Activated CD4-positive, alpha-beta memory T cell treated with anti-CD3 and anti-CD28 coated beads, Interleukin-2, amount 10 ng/mL, durations not matched to agents 7 days and 5 days (primary cell): ENCODE measurements at regions not wholly inside any gene's neighbourhood (a gene's known extent, or its start where the extent isn't known, plus 50 kb on each side); places are given as distances from the start of the nearest gene placed in this dataset.

Experiments
- CTCF ChIA-PET: fragments of 350-600 bp; sonication (Branson Sonifier 250); formaldehyde crosslinking; loops from one replicate; lab custom pipeline; 2021; ENCODE audit warnings: antibody characterized with exemption, inconsistent platforms; lab: Charles Lee
- POLR2A ChIA-PET: fragments of 350-600 bp; sonication (Branson Sonifier 250); formaldehyde crosslinking; loops from one replicate; lab custom pipeline; 2021; ENCODE audit warnings: antibody characterized with exemption; lab: Charles Lee
- DNase-seq: peaks from one replicate; pipeline ENCODE4 v3.0.0-alpha.2; 2020
- H3K27ac Mint-ChIP-seq: one replicate; pipeline ENCODE4 v1.8.0; 2021; ENCODE audit warnings: mild to moderate bottlenecking, mixed read lengths
- H3K27me3 Mint-ChIP-seq: one replicate; pipeline ENCODE4 v1.8.0; 2021; ENCODE audit warnings: mixed read lengths
- H3K36me3 Mint-ChIP-seq: one replicate; pipeline ENCODE4 v1.8.0; 2021; ENCODE audit warnings: low read depth, mixed read lengths
- H3K4me1 Mint-ChIP-seq: one replicate; pipeline ENCODE4 v1.8.0; 2021; ENCODE audit warnings: mixed read lengths
- H3K4me3 Mint-ChIP-seq: one replicate; pipeline ENCODE4 v1.8.0; 2021; ENCODE audit warnings: mild to moderate bottlenecking, mixed read lengths
- H3K9me3 Mint-ChIP-seq: one replicate; pipeline ENCODE4 v1.8.0; 2021; ENCODE audit warnings: mixed read lengths

GRCh38 chr2:57885742-57886141 lies 160.9 kb upstream of the VRK2 start:
- Mint-ChIP-seq H3K9me3 (no peaks in the 10 kb centered on the region), H3K36me3 (no peaks in the 10 kb centered on the region), H3K4me1 (no peaks in the 10 kb centered on the region), H3K27me3 (peaks cover 2% of the 10 kb centered on the region), H3K27ac (no peak overlapping the region), H3K4me3 (no peak overlapping the region)
- no peak for DNase-seq
- POLR2A ChIA-PET = no interaction called here
- CTCF ChIA-PET = no interaction called here

GRCh38 chr2:57886161-57886786 lies 160.3 kb upstream of the VRK2 start:
- no peak overlapping the region for H3K27ac Mint-ChIP-seq
- no peaks in the 10 kb centered on the region for H3K9me3 Mint-ChIP-seq
- ChIA-PET CTCF (no interaction called here), POLR2A (no interaction called here)
- no peaks in the 10 kb centered on the region for H3K36me3 Mint-ChIP-seq
- DNase-seq = no peak
- H3K4me3 Mint-ChIP-seq = no peak overlapping the region
- H3K4me1 Mint-ChIP-seq = no peaks in the 10 kb centered on the region
- peaks cover 2% of the 10 kb centered on the region for H3K27me3 Mint-ChIP-seq

- H3K4me3 Mint-ChIP-seq = no peak overlapping the region
- H3K27me3 Mint-ChIP-seq = peaks cover 2% of the 10 kb centered on the region
- H3K27ac Mint-ChIP-seq = no peak overlapping the region
- H3K36me3 Mint-ChIP-seq = no peaks in the 10 kb centered on the region
- no peaks in the 10 kb centered on the region for H3K9me3 Mint-ChIP-seq
- no peak for DNase-seq
- POLR2A ChIA-PET = no interaction called here
- CTCF ChIA-PET = no interaction called here
- H3K4me1 Mint-ChIP-seq = no peaks in the 10 kb centered on the region
These were observed 158.1 kb upstream of the VRK2 start for GRCh38 chr2:57888463-57888862.

- no peak for DNase-seq
- H3K27ac Mint-ChIP-seq = no peak overlapping the region
- peaks cover 2% of the 10 kb centered on the region for H3K27me3 Mint-ChIP-seq
- H3K9me3 Mint-ChIP-seq = no peaks in the 10 kb centered on the region
- no peaks in the 10 kb centered on the region for H3K36me3 Mint-ChIP-seq
- no peak overlapping the region for H3K4me3 Mint-ChIP-seq
- POLR2A ChIA-PET = no interaction called here
- no peaks in the 10 kb centered on the region for H3K4me1 Mint-ChIP-seq
- CTCF ChIA-PET = no interaction called here
These were observed 156.1 kb upstream of the VRK2 start for GRCh38 chr2:57890464-57890863.

GRCh38 chr2:57891086-57891712 lies 155.4 kb upstream of the VRK2 start:
- ChIA-PET POLR2A (no interaction called here), CTCF (no interaction called here)
- Mint-ChIP-seq H3K27ac (no peak overlapping the region), H3K4me3 (no peak overlapping the region), H3K9me3 (no peaks in the 10 kb centered on the region), H3K36me3 (no peaks in the 10 kb centered on the region), H3K27me3 (peaks cover 2% of the 10 kb centered on the region), H3K4me1 (no peaks in the 10 kb centered on the region)
- no peak for DNase-seq

- Mint-ChIP-seq H3K36me3 (no peaks in the 10 kb centered on the region), H3K4me3 (no peak overlapping the region), H3K27me3 (peaks cover 2% of the 10 kb centered on the region), H3K27ac (no peak overlapping the region), H3K9me3 (no peaks in the 10 kb centered on the region), H3K4me1 (no peaks in the 10 kb centered on the region)
- ChIA-PET POLR2A (no interaction called here), CTCF (interaction anchor here (1.1 kb wide), 1 partner anchor 13 kb away, joined by 3 read pairs; no protein-coding TSS in a partner anchor)
- no peak for DNase-seq
These were observed 153.7 kb upstream of the VRK2 start for GRCh38 chr2:57892920-57893319.

GRCh38 chr2:57893347-57893746 lies 153.3 kb upstream of the VRK2 start:
- POLR2A ChIA-PET = no interaction called here
- Mint-ChIP-seq H3K4me1 (no peaks in the 10 kb centered on the region), H3K36me3 (no peaks in the 10 kb centered on the region), H3K27ac (no peak overlapping the region), H3K9me3 (no peaks in the 10 kb centered on the region), H3K27me3 (no peaks in the 10 kb centered on the region), H3K4me3 (no peak overlapping the region)
- CTCF ChIA-PET = no interaction called here
- no peak for DNase-seq

- Mint-ChIP-seq H3K4me3 (no peak overlapping the region), H3K4me1 (no peaks in the 10 kb centered on the region), H3K27me3 (no peaks in the 10 kb centered on the region), H3K36me3 (no peaks in the 10 kb centered on the region), H3K9me3 (no peaks in the 10 kb centered on the region), H3K27ac (no peak overlapping the region)
- ChIA-PET POLR2A (interaction anchor here (1.0 kb wide), 1 partner anchor 130 kb away, joined by 3 read pairs; no protein-coding TSS in a partner anchor), CTCF (no interaction called here)
- no peak for DNase-seq
These were observed 152.8 kb upstream of the VRK2 start for GRCh38 chr2:57893786-57894185.

GRCh38 chr2:57894381-57894780 lies 152.2 kb upstream of the VRK2 start:
- Mint-ChIP-seq H3K27me3 (peaks cover 4% of the 10 kb centered on the region), H3K4me1 (no peaks in the 10 kb centered on the region), H3K4me3 (no peak overlapping the region), H3K9me3 (no peaks in the 10 kb centered on the region), H3K36me3 (no peaks in the 10 kb centered on the region), H3K27ac (no peak overlapping the region)
- ChIA-PET CTCF (no interaction called here), POLR2A (interaction anchor here (1.0 kb wide), 1 partner anchor 129 kb away, joined by 3 read pairs; no protein-coding TSS in a partner anchor)
- no peak for DNase-seq

GRCh38 chr2:57897920-57898319 lies 148.7 kb upstream of the VRK2 start:
- no peak for DNase-seq
- H3K36me3 Mint-ChIP-seq = no peaks in the 10 kb centered on the region
- H3K9me3 Mint-ChIP-seq = no peaks in the 10 kb centered on the region
- peaks cover 4% of the 10 kb centered on the region for H3K4me1 Mint-ChIP-seq
- peaks cover 6% of the 10 kb centered on the region for H3K27me3 Mint-ChIP-seq
- no peak overlapping the region for H3K27ac Mint-ChIP-seq
- CTCF ChIA-PET = interaction anchor here (1.3 kb wide), 1 partner anchor 11 kb away, joined by 3 read pairs; no protein-coding TSS in a partner anchor
- no peak overlapping the region for H3K4me3 Mint-ChIP-seq
- POLR2A ChIA-PET = interaction anchor here (0.9 kb wide), 1 partner anchor 11 kb away, joined by 3 read pairs; no protein-coding TSS in a partner anchor

GRCh38 chr2:57899898-57900297 lies 146.7 kb upstream of the VRK2 start:
- Mint-ChIP-seq H3K36me3 (no peaks in the 10 kb centered on the region), H3K4me3 (no peak overlapping the region), H3K4me1 (peaks cover 4% of the 10 kb centered on the region), H3K27me3 (peaks cover 6% of the 10 kb centered on the region), H3K27ac (no peak overlapping the region), H3K9me3 (no peaks in the 10 kb centered on the region)
- ChIA-PET POLR2A (no interaction called here), CTCF (no interaction called here)
- DNase-seq = no peak

- DNase-seq = no peak
- peaks cover 6% of the 10 kb centered on the region for H3K27me3 Mint-ChIP-seq
- no peaks in the 10 kb centered on the region for H3K9me3 Mint-ChIP-seq
- H3K36me3 Mint-ChIP-seq = no peaks in the 10 kb centered on the region
- POLR2A ChIA-PET = no interaction called here
- H3K4me1 Mint-ChIP-seq = peaks cover 7% of the 10 kb centered on the region
- CTCF ChIA-PET = no interaction called here
- no peak overlapping the region for H3K4me3 Mint-ChIP-seq
- H3K27ac Mint-ChIP-seq = no peak overlapping the region
These were observed 144.0 kb upstream of the VRK2 start for GRCh38 chr2:57902578-57902977.

- Mint-ChIP-seq H3K36me3 (no peaks in the 10 kb centered on the region), H3K9me3 (no peaks in the 10 kb centered on the region), H3K27ac (no peak overlapping the region), H3K4me3 (no peak overlapping the region), H3K4me1 (peaks cover 21% of the 10 kb centered on the region), H3K27me3 (no peaks in the 10 kb centered on the region)
- POLR2A ChIA-PET = no interaction called here
- CTCF ChIA-PET = interaction anchor here (0.6 to 0.8 kb wide), 5 partner anchors 14 to 774 kb away, joined by 3 read pairs; no protein-coding TSS in a partner anchor
- DNase-seq = no peak
These were observed 140.4 kb upstream of the VRK2 start for GRCh38 chr2:57906152-57906732.
